Right lobe of liver (tissue), 6 donors: ENCODE measurements at regions not wholly inside any gene's neighbourhood (a gene's known extent, or its start where the extent isn't known, plus 50 kb on each side); places are given as distances from the start of the nearest gene placed in this dataset.

ENCODE experiments used
- ATAC-seq, 4 donors: fragments of 200-7000 bp; cut with Tn5 transposase; one replicate each; pipeline ENCODE4 v1.9.1; 2020; ENCODE audit warnings: mild to moderate bottlenecking in 4 of 4, moderate library complexity in 4 of 4
- DNase-seq, 3 donors: peaks; one replicate each; pipeline ENCODE4 v3.0.0-alpha.2; 2020
- H3K27ac ChIP-seq, 3 donors: fragments of 200-600 bp; one replicate each; pipeline ENCODE4 v1.8.0; 2022
- H3K27me3 ChIP-seq, 2 donors: fragments of 200-600 bp; one replicate each; pipeline ENCODE4 v1.8.0; 2022
- H3K36me3 ChIP-seq, 4 donors: fragments of 200-600 bp; sonication (generic) in 1 of 4; one replicate each; pipeline versions ENCODE4 v1.5.1 to v1.8.0; 2017 to 2022; ENCODE audit warnings: control low read depth in 1 of 4
- H3K4me1 ChIP-seq, 4 donors: fragments of 200-600 bp; sonication (generic) in 1 of 4; one replicate each; pipeline versions ENCODE4 v1.5.1 to v1.8.0; 2017 to 2022; ENCODE audit warnings: control low read depth in 1 of 4
- H3K4me3 ChIP-seq, 3 donors: fragments of 200-600 bp; one replicate each; pipeline ENCODE4 v1.8.0; 2022
- H3K9me3 ChIP-seq, 4 donors: fragments of 200-600 bp; sonication (generic) in 1 of 4; one replicate each; pipeline versions ENCODE4 v1.5.1 to v1.8.0; 2017 to 2022; ENCODE audit warnings: control low read depth in 1 of 4
- POLR2A ChIP-seq: fragments of 450-650 bp; IDR thresholded peaks from one replicate; pipeline ENCODE4 v1.6.1; 2017; ENCODE audit warnings: antibody characterized with exemption, mild to moderate bottlenecking
- WGBS: methylation state at CpG from one replicate; pipeline ENCODE4 v1.1.6; 2018; ENCODE audit warnings: low coverage, low lambda C conversion rate; ENCODE audit not compliant: insufficient coverage; ENCODE audit errors: missing lambda C conversion rate; 5-methylcytosine and 5-hydroxymethylcytosine counted together
- intact Hi-C, 2 donors: fragments of 100-400 bp; cut with DNase I; formaldehyde crosslinking; loops; one replicate each; pipeline versions ENCODE4 v1.11.2 to v1.14.1; 2022
- TF ChIP-seq, protein P1 (sequence below), 4 donors: fragments of 200-600 bp in 3 of 4; fragments of 450-650 bp in 1 of 4; IDR thresholded peaks; one replicate each; pipeline versions ENCODE4 v1.5.1 to v1.8.0; 2016 to 2022; ENCODE audit warnings: antibody characterized with exemption in 4 of 4, mild to moderate bottlenecking in 2 of 4
- donor health status: DM: no; HTN: yes; CAD: no.
- donor health status: DM: no; HTN: no; CAD: no.
- donor health status: DM: no; HTN: no; CAD: no.
- donor health status: DM: no; HTN: yes; CAD: no.
- donor health status: DM: no; HTN: yes; CAD: no.

DNA sequence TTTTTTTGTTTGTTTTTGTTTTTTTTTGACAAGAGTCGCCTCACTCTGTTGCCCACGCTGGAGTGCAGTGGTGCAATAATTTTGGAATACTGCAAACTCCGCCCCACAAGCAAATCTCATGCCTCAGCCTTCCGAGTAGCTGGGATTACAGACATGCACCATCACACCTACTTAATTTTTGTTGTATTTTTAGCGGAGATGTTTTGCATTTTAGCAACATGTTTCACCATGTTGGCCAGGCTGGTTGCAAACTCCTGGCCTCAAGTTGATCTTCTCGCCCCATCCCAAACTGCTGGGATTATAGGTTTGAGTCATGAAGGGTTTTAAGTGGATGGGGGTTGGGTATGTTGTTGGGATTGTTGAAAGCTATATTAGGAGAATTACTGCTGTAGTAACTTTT, 270.9 kb upstream of the LCORL start:
- DNase-seq (no peak), ATAC-seq (no peak)
- no peak for TF ChIP-seq POLR2A
- TF ChIP-seq, protein P1, sequence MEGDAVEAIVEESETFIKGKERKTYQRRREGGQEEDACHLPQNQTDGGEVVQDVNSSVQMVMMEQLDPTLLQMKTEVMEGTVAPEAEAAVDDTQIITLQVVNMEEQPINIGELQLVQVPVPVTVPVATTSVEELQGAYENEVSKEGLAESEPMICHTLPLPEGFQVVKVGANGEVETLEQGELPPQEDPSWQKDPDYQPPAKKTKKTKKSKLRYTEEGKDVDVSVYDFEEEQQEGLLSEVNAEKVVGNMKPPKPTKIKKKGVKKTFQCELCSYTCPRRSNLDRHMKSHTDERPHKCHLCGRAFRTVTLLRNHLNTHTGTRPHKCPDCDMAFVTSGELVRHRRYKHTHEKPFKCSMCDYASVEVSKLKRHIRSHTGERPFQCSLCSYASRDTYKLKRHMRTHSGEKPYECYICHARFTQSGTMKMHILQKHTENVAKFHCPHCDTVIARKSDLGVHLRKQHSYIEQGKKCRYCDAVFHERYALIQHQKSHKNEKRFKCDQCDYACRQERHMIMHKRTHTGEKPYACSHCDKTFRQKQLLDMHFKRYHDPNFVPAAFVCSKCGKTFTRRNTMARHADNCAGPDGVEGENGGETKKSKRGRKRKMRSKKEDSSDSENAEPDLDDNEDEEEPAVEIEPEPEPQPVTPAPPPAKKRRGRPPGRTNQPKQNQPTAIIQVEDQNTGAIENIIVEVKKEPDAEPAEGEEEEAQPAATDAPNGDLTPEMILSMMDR (IDR thresholded peaks at IDR 0.05), result no peak
- intact Hi-C loops, result no loop called here
- H3K36me3 ChIP-seq, result no peaks in the 10 kb centered on the region
- no peaks in the 10 kb centered on the region for H3K27me3 ChIP-seq
- no peak overlapping the region for H3K27ac ChIP-seq
- no peak overlapping the region for H3K4me3 ChIP-seq
- H3K9me3 ChIP-seq, result no peaks in the 10 kb centered on the region
- WGBS, result 65% methylated on average over 6 of the region's 6 CpGs
- no peaks in the 10 kb centered on the region for H3K4me1 ChIP-seq

DNA sequence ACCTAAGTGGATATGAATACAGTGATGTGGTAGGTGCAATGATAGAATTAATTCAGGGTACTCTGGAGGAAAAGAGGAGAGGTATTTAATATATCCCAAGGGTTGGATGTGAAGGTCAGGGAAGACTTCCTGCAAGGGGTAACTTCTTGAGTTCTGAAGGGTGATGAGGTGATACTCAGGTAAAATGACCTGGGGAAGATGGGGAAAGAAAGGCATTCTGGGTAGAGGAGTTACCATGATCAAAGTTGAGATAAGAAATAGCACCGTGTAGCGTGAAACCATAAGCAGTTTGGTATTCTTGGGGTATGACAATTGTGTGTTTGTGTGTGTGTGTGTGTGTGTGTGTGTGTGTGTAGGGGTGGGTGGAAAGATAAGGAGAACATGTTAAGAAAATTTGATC, 270.4 kb upstream of the LCORL start:
- Histone ChIP-seq H3K27me3 (no peaks in the 10 kb centered on the region), H3K27ac (no peak overlapping the region), H3K36me3 (no peaks in the 10 kb centered on the region), H3K9me3 (no peaks in the 10 kb centered on the region), H3K4me3 (no peak overlapping the region), H3K4me1 (no peaks in the 10 kb centered on the region)
- WGBS, result 79% methylated on average over 2 of the region's 2 CpGs
- intact Hi-C loops, result no loop called here
- TF ChIP-seq POLR2A, result no peak
- TF ChIP-seq, protein P1 (IDR thresholded peaks at IDR 0.05), result no peak
- ATAC-seq (no peak), DNase-seq (no peak)

DNA sequence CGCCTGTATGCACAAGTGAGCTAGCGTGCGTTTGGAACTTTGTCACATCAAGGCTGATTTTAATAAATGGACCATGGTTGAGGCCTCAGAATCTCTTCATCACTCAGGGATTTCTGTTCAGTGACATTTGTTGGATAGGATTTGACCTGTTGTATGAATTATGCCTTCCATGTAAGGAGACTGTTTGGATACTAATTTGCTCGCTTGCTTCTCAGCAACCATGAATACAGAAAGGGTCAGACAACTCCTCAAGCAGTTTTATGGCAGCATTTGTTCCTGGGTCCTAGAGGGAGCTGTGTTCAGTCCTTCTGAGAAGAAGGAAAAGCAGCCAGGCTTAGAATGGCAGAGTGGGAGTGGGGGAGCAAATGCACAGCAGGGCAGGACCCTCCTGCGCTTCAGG, 269.7 kb upstream of the LCORL start:
- no peak for TF ChIP-seq POLR2A
- TF ChIP-seq, protein P1 (IDR thresholded peaks at IDR 0.05), result no peak
- ATAC-seq (no peak), DNase-seq (no peak)
- WGBS, result 47% methylated on average over 5 of the region's 5 CpGs
- intact Hi-C loops, result no loop called here
- Histone ChIP-seq H3K36me3 (no peaks in the 10 kb centered on the region), H3K4me3 (no peak overlapping the region), H3K27ac (no peak overlapping the region), H3K27me3 (no peaks in the 10 kb centered on the region), H3K9me3 (no peaks in the 10 kb centered on the region), H3K4me1 (no peaks in the 10 kb centered on the region)

DNA sequence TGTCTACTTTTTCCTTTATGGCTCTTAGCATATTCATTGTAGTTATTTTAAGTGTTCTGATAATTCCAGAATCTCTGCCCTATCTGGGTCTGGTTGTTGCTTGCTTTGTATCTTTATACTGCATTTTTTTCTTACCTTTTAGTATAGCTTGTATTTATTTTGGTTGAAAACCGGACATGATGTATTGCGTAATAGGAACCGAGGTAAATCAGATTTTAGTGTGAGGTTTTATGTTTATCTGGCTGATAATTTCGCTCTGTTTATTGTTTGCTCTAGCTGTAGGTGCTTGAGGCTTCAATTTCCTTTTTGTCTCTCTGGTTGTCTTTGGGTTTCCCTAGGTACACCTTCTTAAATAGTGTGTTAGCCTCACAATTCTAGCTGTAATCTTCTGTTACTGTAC, 263.8 kb upstream of the LCORL start:
- Histone ChIP-seq H3K36me3 (no peaks in the 10 kb centered on the region), H3K4me1 (no peaks in the 10 kb centered on the region), H3K9me3 (no peaks in the 10 kb centered on the region), H3K27ac (no peak overlapping the region), H3K4me3 (no peak overlapping the region), H3K27me3 (no peaks in the 10 kb centered on the region)
- TF ChIP-seq, protein P1 (IDR thresholded peaks at IDR 0.05), result no peak
- TF ChIP-seq POLR2A, result no peak
- 49% methylated on average over 4 of the region's 4 CpGs for WGBS
- intact Hi-C loops, result no loop called here
- ATAC-seq (no peak), DNase-seq (no peak)

DNA sequence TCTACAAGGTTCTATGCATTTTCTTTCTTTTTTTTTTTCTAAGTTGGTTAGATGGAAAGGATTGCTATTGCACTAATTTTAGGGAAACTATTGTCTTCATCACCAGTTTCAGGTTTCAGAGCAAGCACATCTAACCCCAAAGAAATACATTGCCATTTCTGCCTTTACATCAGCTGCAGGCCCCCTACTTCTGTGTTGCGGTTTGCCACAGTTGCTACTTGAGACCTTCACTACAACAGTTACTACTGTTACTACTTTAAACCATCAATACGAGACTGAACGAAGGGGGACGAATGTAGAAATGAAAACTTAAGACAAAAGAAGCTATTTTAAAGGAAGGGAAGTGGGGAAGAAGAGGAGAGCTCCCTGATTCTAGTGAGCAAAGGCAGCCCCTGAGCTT, 256.7 kb upstream of the LCORL start:
- TF ChIP-seq, protein P1 (IDR thresholded peaks at IDR 0.05), result no peak
- TF ChIP-seq POLR2A, result no peak
- no peak for ATAC-seq
- Histone ChIP-seq H3K27me3 (no peaks in the 10 kb centered on the region), H3K4me3 (no peak overlapping the region), H3K9me3 (peaks cover 0 to 3% (median 0%) of the 10 kb centered on the region in 4 donors), H3K36me3 (no peaks in the 10 kb centered on the region), H3K27ac (no peak overlapping the region), H3K4me1 (no peaks in the 10 kb centered on the region)
- 64% methylated on average over 4 of the region's 4 CpGs for WGBS
- no peak for DNase-seq
- intact Hi-C loops, result no loop called here
